HEK293 (cell line): ENCODE measurements at regions not wholly inside any gene's neighbourhood (a gene's known extent, or its start where the extent isn't known, plus 50 kb on each side); places are given as distances from the start of the nearest gene placed in this dataset.

Source experiments
- CTCF ChIP-seq: fragments of 450-650 bp; formaldehyde crosslinking; IDR thresholded peaks from 2 replicates; pipeline ENCODE4 v1.5.1; 2016; ENCODE audit warnings: missing biosample characterization, missing genetic modification characterization
- HOXC10 ChIP-seq: sonication (generic); formaldehyde crosslinking; IDR thresholded peaks from 2 replicates; pipeline ENCODE4 v1.8.1; 2023; ENCODE audit warnings: mild to moderate bottlenecking, missing genetic modification reagents
- REST ChIP-seq: fragments of 450-650 bp; formaldehyde crosslinking; IDR thresholded peaks from 2 replicates; pipeline ENCODE4 v1.5.1; 2016; ENCODE audit warnings: missing biosample characterization, missing genetic modification characterization
- ZNF175 ChIP-seq: fragments of 450-650 bp; formaldehyde crosslinking; IDR thresholded peaks from 2 replicates; pipeline ENCODE4 v1.5.1; 2016; ENCODE audit warnings: missing biosample characterization, missing genetic modification characterization
- ZNF239 ChIP-seq: fragments of 450-650 bp; formaldehyde crosslinking; IDR thresholded peaks from 2 replicates; pipeline ENCODE4 v1.5.1; 2016; ENCODE audit warnings: missing biosample characterization, missing genetic modification characterization
- ZNF24 ChIP-seq: fragments of 450-650 bp; formaldehyde crosslinking; IDR thresholded peaks from 2 replicates; pipeline ENCODE4 v1.5.1; 2016; ENCODE audit warnings: missing biosample characterization, missing genetic modification characterization
- ZNF266 ChIP-seq: fragments of 450-650 bp; formaldehyde crosslinking; IDR thresholded peaks from 2 replicates; pipeline ENCODE4 v1.5.1; 2016; ENCODE audit warnings: missing biosample characterization, missing genetic modification characterization, low read depth

DNA sequence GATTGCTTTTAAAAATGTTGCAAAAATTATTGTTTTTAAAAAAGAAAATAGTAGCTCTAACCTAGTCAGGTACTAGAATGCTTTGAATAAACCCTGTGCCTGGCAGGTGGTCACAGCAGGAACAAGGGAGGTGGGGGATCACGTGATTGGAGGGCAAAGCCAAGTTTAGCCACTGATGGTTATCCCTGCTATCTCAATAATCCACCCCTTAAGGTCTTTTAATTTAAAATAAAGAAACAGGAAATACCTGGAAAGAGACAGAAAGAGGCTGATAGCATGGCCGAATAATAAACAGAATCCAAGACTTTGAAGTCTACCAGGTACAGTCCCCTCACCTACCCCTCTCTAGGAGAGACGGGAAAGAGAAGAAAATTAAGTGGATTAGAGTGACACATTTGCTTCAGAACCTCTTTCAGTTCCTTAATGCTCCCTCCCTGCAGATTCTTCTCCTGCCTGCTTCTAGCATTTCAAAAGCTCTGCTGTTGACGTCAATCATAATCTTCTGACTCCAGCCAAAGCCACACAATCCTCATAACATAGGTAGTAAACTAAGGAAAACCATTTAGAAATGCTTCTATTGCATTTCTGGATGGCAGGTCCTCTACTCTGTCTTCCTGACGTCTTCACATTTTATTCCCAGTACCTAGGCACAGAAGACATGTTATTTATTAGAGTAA is 303.4 kb upstream of the MME start:
- no peak for TF ChIP-seq CTCF (tag by site-specific recombination)
- TF ChIP-seq REST, result no peak
- TF ChIP-seq ZNF24 (tag by site-specific recombination), result no peak
- no peak for TF ChIP-seq ZNF266 (tag by site-specific recombination)
- no peak for TF ChIP-seq HOXC10 (CRISPR knock-in tag)
- no peak for TF ChIP-seq ZNF239 (tag by site-specific recombination)
- no peak for TF ChIP-seq ZNF175 (tag by site-specific recombination)
